IMR-90 (cell line): ENCODE measurements at regions not wholly inside any gene's neighbourhood (a gene's known extent, or its start where the extent isn't known, plus 50 kb on each side); places are given as distances from the start of the nearest gene placed in this dataset.

Experiments
- ATAC-seq: fragments of 200-7000 bp; cut with Tn5 transposase; 2 replicates; pipeline ENCODE4 v1.9.1; 2020; ENCODE audit warnings: low read depth, mild to moderate bottlenecking, moderate library complexity
- BruUV-seq: library from RNA; stranded (reverse); fragments of 400-500 nt; replicated peaks from 2 replicates; lab custom pipeline; 2021; lab: Mats Ljungman, UMichigan
- CTCF ChIA-PET: fragments of 300-600 bp; formaldehyde crosslinking; extraction: SDS; loops from one replicate; lab custom pipeline; 2021; ENCODE audit warnings: antibody characterized with exemption; lab: Yijun Ruan, JAX
- POLR2A ChIA-PET: fragments of 300-600 bp; sonication (Branson Sonifier 250); formaldehyde crosslinking; loops from one replicate; lab custom pipeline; 2022; ENCODE audit warnings: antibody characterized with exemption; ENCODE audit not compliant: unreplicated experiment; lab: Charles Lee
- DNase-seq: peaks from one replicate; pipeline ENCODE4 v3.0.0; 2013
- H2AFZ ChIP-seq: replicated peaks from 2 replicates; pipeline ENCODE3; 2013; ENCODE audit warnings: low read length, mild to moderate bottlenecking; ENCODE audit not compliant: poor library complexity
- H2AK5ac ChIP-seq: 2 replicates; pipeline ENCODE4 v1.6.1; 2013; ENCODE audit warnings: low read depth, low read length, inconsistent platforms
- H2AK9ac ChIP-seq: replicated peaks from 2 replicates; pipeline ENCODE3; 2013; ENCODE audit warnings: mild to moderate bottlenecking, low read depth, low read length, moderate library complexity; ENCODE audit not compliant: poor library complexity
- H2BK120ac ChIP-seq: 2 replicates; pipeline ENCODE4 v1.6.1; 2013; ENCODE audit warnings: low read depth, low read length, inconsistent platforms
- H2BK15ac ChIP-seq: 3 replicates; pipeline ENCODE4 v1.6.1; 2013; ENCODE audit warnings: low read depth, low read length, inconsistent platforms
- H2BK20ac ChIP-seq: 2 replicates; pipeline ENCODE4 v1.6.1; 2013; ENCODE audit warnings: low read depth, mild to moderate bottlenecking, inconsistent platforms, low read length, moderate library complexity
- H2BK5ac ChIP-seq: 2 replicates; pipeline ENCODE4 v1.6.1; 2013; ENCODE audit warnings: mild to moderate bottlenecking, low read depth, low read length, inconsistent platforms; ENCODE audit not compliant: poor library complexity, severe bottlenecking
- H3K14ac ChIP-seq: replicated peaks from 2 replicates; pipeline ENCODE4 v1.6.1; 2013; ENCODE audit warnings: low read depth, low read length, inconsistent platforms
- H3K18ac ChIP-seq: 2 replicates; pipeline ENCODE4 v1.6.1; 2013; ENCODE audit warnings: low read depth, low read length, control low read depth
- H3K23ac ChIP-seq: 2 replicates; pipeline ENCODE4 v1.6.1; 2013; ENCODE audit warnings: low read depth, low read length, inconsistent platforms
- H3K27ac ChIP-seq: 2 replicates; pipeline ENCODE4 v1.5.1; 2013; ENCODE audit warnings: mild to moderate bottlenecking, control low read depth, low read length; ENCODE audit not compliant: insufficient read depth
- H3K27me3 ChIP-seq: 2 replicates; pipeline ENCODE4 v1.6.1; 2013; ENCODE audit warnings: low read length; ENCODE audit not compliant: control insufficient read depth, insufficient read depth
- H3K36me3 ChIP-seq: 2 replicates; pipeline ENCODE4 v1.6.1; 2013; ENCODE audit warnings: low read length, mixed read lengths; ENCODE audit not compliant: control insufficient read depth, insufficient read depth
- H3K4ac ChIP-seq: 2 replicates; pipeline ENCODE4 v1.6.1; 2013; ENCODE audit warnings: low read depth, low read length, inconsistent platforms
- H3K4me1 ChIP-seq: 2 replicates; pipeline ENCODE4 v1.6.1; 2013; ENCODE audit warnings: low read length, mixed read lengths; ENCODE audit not compliant: control insufficient read depth, insufficient read depth
- H3K4me2 ChIP-seq: 2 replicates; pipeline ENCODE4 v1.6.1; 2013; ENCODE audit warnings: low read depth, mild to moderate bottlenecking, control low read depth, low read length, moderate library complexity
- H3K4me3 ChIP-seq: 2 replicates; pipeline ENCODE4 v1.5.1; 2013; ENCODE audit warnings: low read depth, mild to moderate bottlenecking, control low read depth, low read length, moderate library complexity; ENCODE audit not compliant: insufficient read depth
- H3K56ac ChIP-seq: 2 replicates; pipeline ENCODE4 v1.6.1; 2013; ENCODE audit warnings: low read length, inconsistent platforms; ENCODE audit not compliant: insufficient read depth; ENCODE audit errors: extremely low read depth
- H3K79me1 ChIP-seq, 2 experiments: 2 replicates each; pipeline ENCODE4 v1.6.1; 2013; ENCODE audit warnings: low read length in 2 of 2, inconsistent platforms in 1 of 2, low read depth in 1 of 2
- H3K9ac ChIP-seq: 2 replicates; pipeline ENCODE4 v1.6.1; 2013; ENCODE audit warnings: low read depth, low read length, control low read depth
- H3K9me1 ChIP-seq: 2 replicates; pipeline ENCODE4 v1.6.1; 2013; ENCODE audit warnings: low read length, inconsistent platforms; ENCODE audit not compliant: insufficient read depth
- H3K9me3 ChIP-seq: 2 replicates; pipeline ENCODE4 v1.6.1; 2013; ENCODE audit warnings: low read length; ENCODE audit not compliant: control insufficient read depth, insufficient read depth
- H4K20me1 ChIP-seq: 2 replicates; pipeline ENCODE4 v1.6.1; 2013; ENCODE audit warnings: low read length, inconsistent platforms; ENCODE audit not compliant: insufficient read depth
- H4K5ac ChIP-seq: 2 replicates; pipeline ENCODE4 v1.6.1; 2013; ENCODE audit warnings: mild to moderate bottlenecking, low read depth, low read length, control low read depth
- H4K8ac ChIP-seq, 2 experiments: 2 replicates each; pipeline ENCODE4 v1.6.1; 2013; ENCODE audit warnings: low read depth in 2 of 2, low read length in 2 of 2, control low read depth in 1 of 2, inconsistent platforms in 1 of 2
- H4K91ac ChIP-seq: 2 replicates; pipeline ENCODE4 v1.6.1; 2013; ENCODE audit warnings: low read depth, low read length, inconsistent platforms; ENCODE audit not compliant: insufficient read depth
- BHLHE40 ChIP-seq: fragments of 150-350 bp; IDR thresholded peaks from 2 replicates; pipeline ENCODE4 v1.6.1; 2016; ENCODE audit warnings: mild to moderate bottlenecking, low read depth, low read length
- CEBPB ChIP-seq: IDR thresholded peaks from 2 replicates; pipeline ENCODE4 v1.6.1; 2012; ENCODE audit warnings: low read depth, low read length, improper control_type of control experiment
- CHD1 ChIP-seq: IDR thresholded peaks from 2 replicates; pipeline ENCODE4 v1.6.1; 2012; ENCODE audit warnings: low read depth, low read length, improper control_type of control experiment
- CTCF ChIP-seq: conservative IDR thresholded peaks from 2 replicates; pipeline ENCODE4 v1.5.1; 2012; ENCODE audit warnings: mild to moderate bottlenecking, low read depth, low read length, improper control_type of control experiment
- ELK1 ChIP-seq: fragments of 150-350 bp; IDR thresholded peaks from 2 replicates; pipeline ENCODE4 v1.6.1; 2016; ENCODE audit warnings: low read depth, mild to moderate bottlenecking, low read length, moderate library complexity, borderline replicate concordance
- FOS ChIP-seq: fragments of 150-350 bp; IDR thresholded peaks from 2 replicates; pipeline ENCODE4 v1.6.1; 2016; ENCODE audit warnings: low read depth, low read length
- MAFK ChIP-seq: IDR thresholded peaks from 2 replicates; pipeline ENCODE4 v1.6.1; 2012; ENCODE audit warnings: low read depth, low read length, improper control_type of control experiment
- MAZ ChIP-seq: IDR thresholded peaks from 2 replicates; pipeline ENCODE4 v1.6.1; 2012; ENCODE audit warnings: low read depth, mild to moderate bottlenecking, low read length, improper control_type of control experiment, moderate library complexity, borderline replicate concordance
- MXI1 ChIP-seq: IDR thresholded peaks from 2 replicates; pipeline ENCODE4 v1.6.1; 2012; ENCODE audit warnings: low read depth, mild to moderate bottlenecking, low read length, moderate library complexity, borderline replicate concordance
- NFE2L2 ChIP-seq: fragments of 150-350 bp; IDR thresholded peaks from 2 replicates; pipeline ENCODE4 v1.6.1; 2016; ENCODE audit warnings: low read depth, mild to moderate bottlenecking, low read length
- POLR2A ChIP-seq: IDR thresholded peaks from 2 replicates; pipeline ENCODE4 v1.6.1; 2012; ENCODE audit warnings: mild to moderate bottlenecking, low read depth, low read length
- RAD21 ChIP-seq: IDR thresholded peaks from 2 replicates; pipeline ENCODE4 v1.6.1; 2012; ENCODE audit warnings: low read length, improper control_type of control experiment
- RCOR1 ChIP-seq: IDR thresholded peaks from 2 replicates; pipeline ENCODE4 v1.6.1; 2012; ENCODE audit warnings: mild to moderate bottlenecking, low read length, improper control_type of control experiment; ENCODE audit not compliant: insufficient replicate concordance
- RFX5 ChIP-seq: IDR thresholded peaks from 2 replicates; pipeline ENCODE4 v1.8.0; 2012; ENCODE audit warnings: low read depth, mild to moderate bottlenecking, low read length, moderate library complexity
- SMC3 ChIP-seq: fragments of 150-350 bp; IDR thresholded peaks from 2 replicates; pipeline ENCODE4 v1.6.1; 2016; ENCODE audit warnings: low read depth, mild to moderate bottlenecking, antibody characterized with exemption, low read length, moderate library complexity
- USF2 ChIP-seq: fragments of 150-350 bp; IDR thresholded peaks from 2 replicates; pipeline ENCODE4 v1.6.1; 2017; ENCODE audit warnings: mild to moderate bottlenecking, antibody characterized with exemption, low read length, low read depth
- WGBS, 2 experiments: methylation state at CpG; one replicate each; pipeline versions ENCODE4 v1.1.5 to v1.1.7; 2013; ENCODE audit warnings: missing lambda C conversion rate in 2 of 2; ENCODE audit not compliant: insufficient read length in 1 of 2; ENCODE audit errors: extremely low coverage in 2 of 2; 5-methylcytosine and 5-hydroxymethylcytosine counted together
- dilution Hi-C: fragments of 300-500 bp; cut with HindIII; formaldehyde crosslinking; loops from one replicate; pipeline ENCODE4 v1.14.3; 2018; ENCODE audit warnings: low sequenced_read_pairs; ENCODE audit not compliant: unreplicated experiment
- in situ Hi-C: fragments of 300-500 bp; cut with MboI; formaldehyde crosslinking; loops from 3 replicates; pipeline ENCODE4 v1.14.3; 2019; ENCODE audit warnings: low sequenced_read_pairs, inconsistent platforms, mixed read lengths
- intact Hi-C: fragments of 100-400 bp; cut with micrococcal nuclease; formaldehyde crosslinking; loops from 2 replicates; pipeline ENCODE4 v1.10.0; 2022

- H4K5ac ChIP-seq: no peak overlapping the region
- no peak overlapping the region for H3K27ac ChIP-seq
- ChIA-PET CTCF (no interaction called here), POLR2A (no interaction called here)
- H3K14ac ChIP-seq: no peak overlapping the region
- H4K8ac ChIP-seq: no peak overlapping the region
- ATAC-seq (no peak), DNase-seq (no peak)
- no peaks in the 10 kb centered on the region for H3K9me1 ChIP-seq
- H2BK5ac ChIP-seq: no peak overlapping the region
- in situ Hi-C loops (no loop called here), dilution Hi-C loops (no loop called here), intact Hi-C loops (no loop called here)
- no peak overlapping the region for H2BK20ac ChIP-seq
- no peak overlapping the region for H3K9ac ChIP-seq
- 17% methylated on average over 1 of the region's 3 CpGs; no CpG with 5 or more reads in 1 of the 2 experiments for WGBS, 2 experiments
- no peaks in the 10 kb centered on the region for H3K79me1 ChIP-seq
- H3K4me1 ChIP-seq: no peaks in the 10 kb centered on the region
- no peak overlapping the region for H4K91ac ChIP-seq
- H2AK9ac ChIP-seq: no peak overlapping the region
- no peak overlapping the region for H2AK5ac ChIP-seq
- no peak overlapping the region for H3K4me2 ChIP-seq
- no peak overlapping the region for H2AFZ ChIP-seq
- no peaks in the 10 kb centered on the region for H4K20me1 ChIP-seq
- no peak overlapping the region for H3K4ac ChIP-seq
- no peaks in the 10 kb centered on the region for H3K27me3 ChIP-seq
- H3K36me3 ChIP-seq: no peaks in the 10 kb centered on the region
- H3K23ac ChIP-seq: no peak overlapping the region
- H3K4me3 ChIP-seq: no peak overlapping the region
- 0 out of 2 replicates have a peak, but pooled peaks cover 2% of the 10 kb centered on the region for H3K9me3 ChIP-seq
- no TSS peak for BruUV-seq
- TF ChIP-seq SMC3 (no peak), CTCF (no peak), POLR2A (no peak), USF2 (no peak), FOS (no peak), MAZ (no peak), MXI1 (no peak), CHD1 (no peak), BHLHE40 (no peak), RAD21 (no peak), RFX5 (no peak), CEBPB (no peak), MAFK (no peak), ELK1 (no peak), NFE2L2 (no peak), RCOR1 (no peak)
- H2BK15ac ChIP-seq: no peak overlapping the region
- H3K56ac ChIP-seq: no peak overlapping the region
- no peak overlapping the region for H2BK120ac ChIP-seq
- no peak overlapping the region for H3K18ac ChIP-seq
Measured at GRCh38 chr7:48742079-48742798, 182.1 kb upstream of the CDC14C start.
